Peyer's patch (tissue), 4 donors: ENCODE measurements at regions not wholly inside any gene's neighbourhood (a gene's known extent, or its start where the extent isn't known, plus 50 kb on each side); places are given as distances from the start of the nearest gene placed in this dataset.

Experiments used
- CTCF ChIP-seq, 6 experiments: fragments of 450-650 bp in 4 of 6; fragments of 200-600 bp in 2 of 6; sonication (generic) in 1 of 6; IDR thresholded peaks; one replicate each; pipeline ENCODE4 v1.5.1; 2017 to 2019; ENCODE audit warnings: antibody characterized with exemption in 6 of 6, mild to moderate bottlenecking in 3 of 6, moderate library complexity in 1 of 6
- POLR2A ChIP-seq, 2 donors: fragments of 450-650 bp; IDR thresholded peaks; one replicate each; pipeline ENCODE4 v1.5.1; 2017; ENCODE audit warnings: antibody characterized with exemption in 2 of 2, mild to moderate bottlenecking in 2 of 2, moderate library complexity in 2 of 2

GRCh38 chr10:56240471-56240870, 120.6 kb downstream of the ZWINT start:
- TF ChIP-seq CTCF (IDR thresholded peaks at IDR 0.05) = no peak
- TF ChIP-seq POLR2A (IDR thresholded peaks at IDR 0.05) = no peak
